ENCODE measurements at regions not wholly inside any gene's neighbourhood (a gene's known extent, or its start where the extent isn't known, plus 50 kb on each side); places are given as distances from the start of the nearest gene placed in this dataset.

- TF ChIP-seq SIN3A (IDR thresholded peaks at IDR 0.05; ENCODE audit: borderline replicate concordance, insufficient read depth, low read length) (no peak), TAF1 (IDR thresholded peaks at IDR 0.05; ENCODE audit: borderline replicate concordance, insufficient read depth, low read length) (no peak), REST (IDR thresholded peaks at IDR 0.05; ENCODE audit: insufficient read depth in 1 of 2, low read depth in 2 of 2, low read length in 2 of 2) (no peak)
These were observed 637.3 kb downstream of the TUSC7 start for GRCh38 chr3:117346901-117347300.

Measured in PFSK-1 (cell line).